Limb (tissue), 2 donors: ENCODE measurements at regions not wholly inside any gene's neighbourhood (a gene's known extent, or its start where the extent isn't known, plus 50 kb on each side); places are given as distances from the start of the nearest gene placed in this dataset.

Experiments
- DNase-seq, 2 donors: peaks; one replicate each; pipeline ENCODE4 v3.0.0-alpha.2; 2016; ENCODE audit errors: extremely low spot score in 2 of 2

DNA sequence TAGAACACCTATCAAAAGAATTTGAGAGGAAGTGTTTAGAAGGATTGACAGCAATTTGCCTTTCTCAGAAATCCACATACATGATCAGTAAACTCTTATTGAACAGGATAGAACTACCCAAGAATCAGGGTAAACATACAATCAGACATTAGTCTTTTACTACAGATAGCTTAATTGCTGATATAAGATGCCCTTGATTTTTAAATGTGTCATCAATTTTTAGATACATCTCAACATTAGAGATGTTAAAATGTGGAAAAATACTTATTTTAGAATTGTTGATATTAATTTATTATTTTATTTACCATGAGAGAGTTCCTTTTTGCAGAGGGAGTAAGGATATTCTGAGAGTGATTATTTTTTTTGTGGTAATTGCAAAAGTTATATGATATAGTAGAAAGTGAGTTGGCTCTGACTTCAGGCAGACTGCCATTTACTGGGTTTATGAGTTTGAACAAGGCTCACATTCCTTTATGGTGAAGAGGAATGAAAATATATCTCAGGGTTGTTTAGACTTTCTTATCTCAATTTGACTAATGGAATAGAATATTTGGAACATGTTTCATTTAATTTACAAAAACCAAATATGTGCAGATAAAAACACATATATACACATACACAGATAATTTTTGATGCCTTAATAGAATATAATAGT is 302.8 kb upstream of the GOLIM4 start:
- no peak for DNase-seq

DNA sequence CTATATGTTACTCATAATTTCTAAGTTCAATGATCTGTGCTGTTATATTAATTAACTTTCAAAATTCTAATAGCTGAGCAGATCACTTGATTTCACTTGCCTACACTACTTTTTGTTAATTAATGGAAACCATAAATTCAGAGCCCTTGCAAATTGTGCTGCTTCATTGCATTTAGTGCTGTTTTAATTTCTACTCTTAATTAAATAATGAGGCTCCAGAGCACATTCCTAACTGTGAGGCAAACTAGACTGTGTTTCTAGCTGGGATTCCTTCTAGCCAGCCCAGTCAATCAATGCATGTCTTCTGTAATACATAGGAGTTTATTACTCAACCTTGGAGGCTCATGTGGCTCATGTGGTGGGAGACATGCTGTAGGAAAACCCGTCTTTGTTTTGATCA is 301.1 kb upstream of the GOLIM4 start:
- no peak for DNase-seq

DNA sequence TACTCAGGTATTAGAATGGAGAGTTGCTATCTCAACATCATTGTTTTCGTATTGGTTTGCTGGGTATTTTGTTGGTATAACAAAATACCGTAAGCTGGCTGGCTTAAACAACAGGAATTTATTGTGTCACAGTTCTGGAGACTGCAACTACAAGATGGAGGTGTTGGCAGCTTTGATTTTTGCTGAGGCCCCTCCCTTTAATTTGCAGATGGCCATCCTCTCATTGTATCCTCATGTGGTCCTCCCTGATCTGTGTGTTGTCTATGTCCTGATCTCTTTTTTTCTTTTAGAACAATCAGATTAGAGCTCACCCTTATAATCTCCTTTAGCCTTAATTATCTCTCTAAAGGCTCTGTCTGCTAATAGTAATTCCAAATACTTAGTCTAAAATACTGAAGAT is 299.8 kb upstream of the GOLIM4 start:
- DNase-seq, result no peak

DNA sequence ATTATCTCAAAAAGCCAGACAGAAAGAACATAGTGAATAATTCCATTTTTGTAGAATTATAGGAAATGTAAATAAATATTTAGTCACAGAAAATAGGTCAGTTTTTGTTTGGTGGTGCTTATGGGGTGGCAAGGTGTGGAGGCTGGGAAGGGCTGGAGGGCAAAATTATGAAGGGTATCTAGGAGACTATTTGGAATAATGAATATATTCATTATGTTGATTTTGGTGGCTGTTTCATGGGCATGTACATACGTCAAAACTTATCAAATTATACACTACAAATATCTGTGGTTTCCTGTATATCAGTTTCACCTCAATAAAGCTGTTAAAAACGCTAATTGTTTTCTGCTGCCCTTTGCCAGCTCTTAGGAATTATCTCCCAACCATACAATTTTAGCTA is 298.7 kb upstream of the GOLIM4 start:
- no peak for DNase-seq

DNA sequence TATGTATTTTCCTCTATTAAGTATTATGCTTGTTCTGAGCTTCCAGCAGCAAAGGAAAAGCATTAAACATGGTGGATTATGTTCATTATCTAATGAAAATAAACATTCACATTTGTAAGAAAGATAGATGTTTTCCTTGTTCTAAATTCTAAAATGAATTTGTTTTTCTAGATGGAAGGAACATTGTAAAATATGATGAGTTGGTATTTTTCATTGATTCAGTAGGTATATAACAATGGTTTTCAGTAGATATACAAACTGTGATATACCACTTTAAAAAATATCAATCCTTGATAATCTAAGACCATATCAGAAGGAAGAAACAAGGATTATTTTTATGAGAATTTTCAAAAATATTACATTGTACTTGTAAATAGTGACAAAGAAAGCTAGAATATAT is 290.6 kb upstream of the GOLIM4 start:
- DNase-seq, result no peak

DNA sequence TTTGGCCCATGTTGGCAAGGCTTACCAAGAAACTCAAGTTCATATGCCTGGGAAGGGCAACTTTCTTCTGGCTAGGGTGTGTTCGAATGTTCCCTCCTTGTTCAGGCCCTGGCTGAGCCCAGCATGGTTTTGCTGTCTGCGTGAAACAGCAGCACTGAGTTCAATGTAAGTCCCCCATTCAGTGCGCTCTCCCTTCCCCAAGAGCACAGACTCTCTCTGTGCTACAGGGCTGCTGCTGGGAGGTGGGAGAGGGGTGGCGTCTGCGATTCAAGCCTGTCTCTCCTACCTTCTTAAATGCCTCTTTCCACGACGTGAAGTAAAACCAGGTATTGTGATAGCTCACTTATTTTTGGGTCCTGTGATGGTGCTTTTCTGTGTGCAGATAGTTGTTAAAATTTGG is 289.3 kb upstream of the GOLIM4 start:
- DNase-seq, result no peak

DNA sequence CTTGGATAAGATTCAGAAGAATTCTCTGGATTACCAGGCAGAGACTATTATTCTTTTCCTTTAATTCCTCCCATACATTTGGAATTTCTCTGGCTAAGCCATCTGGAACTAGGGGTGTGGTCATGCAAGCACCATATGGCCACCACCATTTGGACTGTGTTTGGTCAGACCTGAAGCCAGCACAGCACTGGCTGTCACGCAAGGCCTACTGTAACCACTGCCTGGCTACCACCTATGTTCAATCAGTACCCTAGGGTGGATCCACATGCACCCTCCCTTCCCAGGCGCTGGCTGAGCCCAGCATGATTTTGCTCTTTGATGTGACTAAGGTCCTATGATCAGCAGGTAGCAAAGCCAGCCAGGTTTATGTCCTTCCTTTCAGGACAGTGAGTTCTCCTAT is 287.8 kb upstream of the GOLIM4 start:
- DNase-seq, result no peak

DNA sequence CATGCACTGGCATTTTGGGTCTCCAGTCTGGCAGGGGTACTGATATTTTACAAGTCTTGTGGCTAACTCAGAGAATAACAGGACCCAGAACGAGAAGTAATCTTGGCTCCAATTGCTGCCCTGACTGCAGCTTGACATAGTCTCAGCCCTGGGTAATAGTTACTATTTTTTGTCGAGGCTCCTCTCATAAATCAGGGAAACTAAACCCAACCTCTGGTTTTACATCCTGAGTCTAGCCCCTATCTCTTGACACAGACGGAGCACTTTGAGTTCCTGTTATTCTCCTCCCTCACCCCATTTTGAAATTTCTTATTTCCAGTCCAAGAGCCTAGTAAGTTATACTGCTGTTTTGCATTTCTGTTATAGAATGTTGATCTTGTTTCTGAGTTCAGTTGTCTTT is 276.1 kb upstream of the GOLIM4 start:
- no peak for DNase-seq

DNA sequence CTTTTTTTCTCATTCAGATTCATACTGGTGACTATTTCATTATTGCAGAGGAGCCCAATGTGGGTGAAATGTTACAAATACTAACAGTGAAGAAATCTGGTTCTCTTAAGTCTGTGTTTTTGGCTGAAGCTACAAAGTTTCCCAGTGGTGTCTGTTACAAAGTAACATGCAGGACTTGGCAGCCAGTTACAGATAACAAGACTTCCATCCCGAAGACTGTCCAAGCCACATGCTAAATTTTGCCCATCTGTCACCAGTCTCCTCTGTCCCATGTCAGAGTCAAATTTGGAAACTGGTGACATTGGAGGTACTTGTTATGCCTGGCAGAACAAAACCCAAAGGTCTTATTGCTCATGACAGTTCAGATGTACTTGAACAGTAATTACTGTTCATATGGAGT is 269.2 kb upstream of the GOLIM4 start:
- DNase-seq, result no peak

DNA sequence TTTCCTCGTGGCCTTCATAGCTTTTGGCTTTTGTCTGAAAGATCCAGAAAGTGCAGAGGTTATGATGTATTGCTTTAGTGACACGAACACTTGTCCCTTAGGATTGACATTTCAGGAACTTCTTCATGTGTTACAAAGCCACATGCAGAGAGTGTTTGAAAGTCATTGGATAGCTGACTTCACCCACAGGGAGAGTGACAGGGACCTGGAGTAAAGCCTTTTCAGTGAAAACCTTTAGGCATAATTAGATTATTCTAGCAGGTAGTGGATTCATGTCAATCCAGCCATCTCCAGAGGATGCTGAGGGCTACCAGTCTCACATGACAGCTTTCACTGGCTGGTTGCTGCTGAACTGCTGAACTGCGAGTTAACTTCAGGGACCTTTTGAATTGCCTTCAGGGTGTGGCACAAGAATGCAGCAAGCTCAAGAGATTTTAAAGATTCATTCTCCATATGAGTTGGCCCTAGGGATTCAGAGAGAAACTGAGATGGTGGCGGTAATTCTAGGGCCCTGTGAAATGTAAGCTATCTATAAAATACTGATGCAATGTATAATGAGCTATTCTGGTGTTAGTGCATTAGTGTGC is 267.0 kb upstream of the GOLIM4 start:
- no peak for DNase-seq

DNA sequence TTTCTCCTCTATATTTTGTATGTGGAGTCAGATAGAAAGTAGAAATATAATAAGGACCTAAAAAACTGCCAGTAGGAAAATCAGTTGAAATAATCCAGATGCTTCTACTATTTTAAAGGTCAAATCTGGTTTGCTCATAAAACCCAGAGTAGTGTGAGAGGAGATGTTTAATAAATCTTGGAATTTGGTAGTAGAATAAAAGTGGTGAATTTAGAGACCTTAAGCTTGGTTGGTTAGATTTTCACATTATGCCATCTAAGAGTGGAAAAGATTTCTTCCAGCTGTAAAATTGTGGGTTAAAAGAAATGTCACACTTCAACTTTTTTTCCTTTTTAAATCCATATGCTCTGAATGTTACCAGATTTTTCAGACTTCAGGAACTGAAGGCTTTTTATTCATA is 266.4 kb upstream of the GOLIM4 start:
- DNase-seq, result peak in 1 of 2 donors; percentile 10

DNA sequence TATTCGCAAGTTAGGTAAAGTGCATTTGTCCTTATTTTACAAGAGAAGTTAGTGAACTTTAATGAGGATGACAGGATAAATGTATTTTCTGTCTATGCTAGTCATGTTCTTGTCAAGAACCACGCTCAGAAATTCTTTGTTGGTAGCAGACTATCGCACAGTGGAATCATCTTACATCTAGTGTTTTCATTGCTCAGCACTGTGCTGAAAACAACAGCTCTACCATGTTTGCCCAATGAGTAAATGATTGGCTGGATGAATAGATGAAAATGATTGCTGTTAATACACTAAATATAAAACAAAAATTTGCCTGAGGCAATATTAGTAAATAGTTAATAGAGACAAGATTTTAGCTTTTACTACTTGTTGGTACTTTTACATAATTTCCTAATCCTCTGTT is 265.3 kb upstream of the GOLIM4 start:
- DNase-seq, result no peak

DNA sequence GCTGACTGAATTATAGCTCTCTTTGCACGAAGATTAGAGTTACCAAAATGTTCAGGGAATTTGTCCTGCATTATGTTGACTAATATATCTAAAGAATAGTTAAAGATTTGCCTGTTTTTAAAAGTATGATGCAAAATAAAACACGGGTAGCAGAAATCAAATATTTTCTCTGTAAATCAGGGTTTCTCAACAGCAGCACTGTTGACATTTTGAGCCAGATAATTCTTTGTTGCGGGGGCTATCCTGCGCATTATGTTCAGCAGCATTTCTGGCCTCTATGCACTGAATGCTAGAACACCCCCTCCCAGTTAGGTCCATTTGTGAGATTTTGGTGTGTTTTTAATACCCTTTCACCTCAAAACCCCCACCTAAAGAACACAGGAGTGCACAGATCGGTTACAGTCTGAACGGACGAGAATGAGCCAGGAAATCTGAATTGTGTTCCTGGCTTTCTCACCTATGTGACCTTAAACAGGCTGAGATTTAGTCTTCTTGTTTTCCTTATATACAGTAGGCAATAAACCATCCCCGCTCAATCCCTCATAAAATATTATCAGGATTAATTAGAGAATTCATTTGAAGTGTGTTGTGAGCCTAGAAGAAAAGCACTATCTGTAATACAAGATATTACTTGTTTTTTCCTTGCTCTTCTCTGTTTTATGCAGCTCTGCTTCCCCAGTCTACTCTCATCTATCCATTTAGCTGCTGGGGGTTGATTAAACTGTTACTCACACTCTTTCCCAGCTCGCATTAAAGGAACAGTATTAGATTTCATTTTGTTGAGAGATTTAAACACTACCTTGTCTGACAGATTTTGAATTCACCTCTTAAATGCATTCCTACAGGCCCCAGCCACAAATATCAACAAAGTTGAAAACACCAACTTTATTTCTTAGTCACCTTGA is 247.5 kb upstream of the GOLIM4 start:
- DNase-seq, result no peak

DNA sequence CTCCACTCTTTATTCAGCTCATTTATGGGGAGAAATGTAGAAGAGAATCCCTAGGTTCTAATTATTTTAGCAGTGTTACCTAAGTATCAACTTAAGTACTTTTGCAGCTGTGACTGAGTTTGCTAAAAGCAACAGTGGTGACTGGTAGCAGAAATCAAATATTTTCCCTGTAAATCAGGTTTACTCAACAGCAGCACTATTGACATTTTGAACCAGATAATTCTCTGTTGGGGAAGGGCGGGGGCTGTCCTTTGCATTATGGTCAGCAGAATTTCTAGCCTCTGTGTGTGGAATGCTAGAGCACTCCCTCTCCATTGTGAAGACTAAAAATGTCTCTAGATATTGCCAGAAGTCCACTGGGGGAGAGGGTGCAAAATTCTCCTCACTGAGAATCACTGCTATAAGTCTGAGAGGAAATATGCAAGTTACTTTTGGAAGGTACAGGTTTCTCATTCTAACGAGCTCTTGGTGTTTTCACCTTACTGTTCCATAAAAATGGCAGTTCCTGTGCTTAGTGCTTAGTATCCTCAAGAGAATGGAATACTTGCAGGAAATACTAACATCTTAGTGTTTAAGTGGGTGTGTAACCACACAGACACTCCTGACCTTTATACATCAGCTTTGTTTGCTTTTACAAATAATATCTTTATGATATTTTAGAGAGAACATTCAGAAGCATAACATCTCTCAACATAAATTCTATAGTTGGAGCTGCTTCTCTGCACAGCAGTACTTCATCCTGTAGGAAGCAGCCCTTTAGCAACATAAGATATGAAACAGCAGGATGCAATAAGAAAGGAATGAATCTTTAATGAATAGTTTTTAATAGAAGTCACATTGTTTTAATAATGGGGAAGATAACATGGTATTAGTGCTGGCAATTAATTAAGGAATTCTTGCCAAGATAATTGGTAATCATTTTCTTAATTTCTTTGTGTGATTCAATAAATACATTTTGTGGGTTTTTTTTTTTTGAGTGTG is 246.5 kb upstream of the GOLIM4 start:
- no peak for DNase-seq

DNA sequence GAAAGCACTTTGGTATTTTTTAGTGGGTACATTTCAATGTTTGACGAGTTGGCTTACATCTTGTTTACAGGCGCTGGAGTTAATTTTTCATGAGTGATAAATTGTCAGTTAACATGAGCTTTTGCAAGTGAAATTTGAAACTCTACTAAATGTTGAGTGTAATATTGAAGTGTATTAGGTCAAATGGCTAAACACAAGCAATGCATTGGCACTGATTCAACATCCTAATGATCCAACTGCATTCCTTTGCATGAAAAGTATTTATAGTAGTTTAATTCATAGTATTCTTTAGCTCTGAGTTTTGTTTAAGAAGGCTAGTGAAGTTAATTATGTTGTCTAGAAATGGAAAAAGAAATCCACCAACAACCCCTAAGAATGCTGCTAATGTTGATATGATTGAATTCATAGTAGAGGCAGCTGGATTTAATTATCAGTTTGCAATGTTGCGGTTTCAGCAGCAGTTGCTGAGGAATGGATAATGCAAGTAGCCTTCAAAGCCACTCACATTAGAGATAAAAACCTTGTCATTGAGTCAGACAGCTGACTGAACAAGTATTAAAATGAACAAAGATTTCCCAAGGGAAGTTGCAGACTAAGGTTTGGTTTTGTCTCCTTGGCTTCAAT is 245.6 kb upstream of the GOLIM4 start:
- DNase-seq, result peak in 1 of 2 donors; percentile 56

DNA sequence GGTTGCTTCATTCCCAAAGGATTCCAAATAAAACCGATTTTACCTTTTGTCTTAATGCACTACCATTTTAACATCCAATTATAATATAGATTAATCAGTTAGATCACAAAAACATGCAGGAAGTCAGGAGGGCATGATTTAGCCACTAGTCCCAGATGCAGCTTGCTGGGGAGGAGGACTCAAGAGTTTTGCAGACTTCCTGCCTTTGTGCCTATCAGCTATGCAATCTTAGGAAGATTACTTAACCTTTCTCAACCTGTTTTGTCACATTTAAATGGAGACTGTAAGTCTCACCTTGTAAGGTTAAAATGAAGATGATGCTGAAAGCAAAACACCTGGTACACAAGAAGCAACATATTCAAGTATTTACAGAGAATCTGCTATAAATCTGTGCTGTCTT is 242.4 kb upstream of the GOLIM4 start:
- DNase-seq, result no peak

DNA sequence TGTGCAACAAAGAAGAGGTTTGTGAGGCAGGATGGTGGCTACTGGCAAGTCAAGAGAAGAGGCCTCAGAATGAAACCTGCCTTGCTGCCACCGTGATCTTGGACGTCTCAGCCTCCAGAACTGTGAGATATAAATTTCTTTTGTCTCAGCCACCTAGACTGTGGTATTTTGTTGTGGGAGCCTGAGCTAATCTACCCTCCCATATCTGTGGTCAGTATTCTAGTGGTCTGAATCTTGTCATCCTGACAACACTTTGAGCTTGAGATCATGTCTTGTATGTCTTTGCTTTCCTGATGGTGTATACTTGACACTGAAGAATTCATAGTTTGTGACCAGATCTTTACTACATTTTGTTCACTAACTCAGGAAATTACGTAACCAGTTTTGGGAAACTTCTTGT is 240.6 kb upstream of the GOLIM4 start:
- no peak for DNase-seq

DNA sequence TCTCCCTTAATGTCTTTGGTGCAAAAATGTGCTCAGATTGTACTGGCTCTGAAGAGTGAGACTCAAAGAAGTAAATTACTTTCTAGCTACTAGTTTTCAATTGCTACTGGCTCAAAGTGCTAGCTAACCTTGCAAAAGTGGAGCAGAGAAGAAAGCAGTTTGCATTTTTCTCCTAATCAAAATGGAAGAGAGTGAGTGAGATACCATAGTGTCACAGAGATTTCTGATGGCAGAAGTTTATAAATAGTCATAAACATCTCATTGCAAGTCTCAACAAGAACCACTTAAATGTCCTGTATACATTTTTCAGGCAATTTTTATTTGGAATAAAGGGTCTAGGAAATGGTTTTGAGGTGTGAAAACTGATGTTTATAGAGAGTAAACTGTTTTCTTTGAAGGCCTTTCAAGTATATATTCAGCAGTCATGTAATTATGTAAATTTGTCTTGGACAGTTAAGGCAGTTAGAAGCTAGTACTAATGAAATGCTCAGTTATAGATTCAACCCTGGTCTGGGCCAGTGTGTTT is 237.7 kb upstream of the GOLIM4 start:
- no peak for DNase-seq

DNA sequence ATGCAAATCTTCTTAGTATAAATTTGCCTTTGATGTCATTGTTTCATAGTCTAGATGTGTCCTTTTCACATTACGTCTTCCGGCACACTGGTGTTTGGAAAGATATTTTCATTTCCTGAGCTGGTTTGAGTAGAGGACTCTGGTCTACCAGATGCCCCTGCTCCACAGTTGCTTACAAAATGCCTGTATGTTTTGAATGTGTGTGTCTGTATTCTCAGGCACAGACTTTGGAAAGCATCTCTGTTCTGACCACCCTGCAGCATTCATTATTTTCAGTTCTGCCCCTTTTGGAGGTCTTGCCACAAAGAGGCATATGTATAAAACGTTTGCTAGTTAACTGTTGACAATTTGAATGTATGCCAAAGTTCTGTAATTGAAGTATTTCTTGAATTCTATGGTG is 236.0 kb upstream of the GOLIM4 start:
- DNase-seq, result no peak

DNA sequence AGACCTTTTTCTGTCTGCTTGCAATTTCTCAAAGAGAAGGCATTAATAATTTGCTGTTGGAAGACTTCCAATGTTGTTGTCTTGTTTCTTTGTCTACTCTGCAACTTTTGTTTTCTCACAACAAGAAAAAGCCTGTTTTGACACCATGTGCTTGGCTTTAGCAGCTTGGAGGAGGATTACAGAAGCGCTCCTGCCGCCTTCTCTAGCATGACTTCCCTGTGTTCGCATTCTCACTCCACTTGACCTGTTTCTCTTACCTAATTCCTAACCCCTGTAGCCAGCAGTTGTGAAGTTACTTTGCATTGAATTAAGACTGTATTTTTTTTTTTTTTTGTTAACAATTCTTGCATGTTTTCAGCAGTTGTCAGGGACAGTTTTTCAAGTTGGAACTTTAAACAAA is 235.3 kb upstream of the GOLIM4 start:
- no peak for DNase-seq

DNA sequence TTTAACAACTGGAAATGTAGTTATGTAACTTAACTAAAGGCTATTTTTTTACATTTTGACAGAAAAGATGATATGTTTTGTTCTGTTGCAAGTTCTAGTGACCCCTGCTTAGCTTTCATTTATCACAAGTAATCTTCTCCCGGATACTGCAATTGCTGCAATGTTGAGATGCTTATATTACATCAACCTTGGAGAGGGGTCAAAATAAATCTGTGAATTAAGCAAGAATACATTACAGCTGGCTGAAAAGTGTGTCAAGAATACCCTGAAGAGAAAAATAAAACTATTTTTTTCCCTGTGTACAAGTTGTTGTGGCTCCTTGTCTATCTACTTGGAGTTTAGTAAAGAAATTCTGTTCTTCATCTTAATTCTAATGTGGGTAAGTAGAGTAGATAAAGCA is 232.1 kb upstream of the GOLIM4 start:
- DNase-seq, result peak in 1 of 2 donors; percentile 3
